ENCODE measurements at regions not wholly inside any gene's neighbourhood (a gene's known extent, or its start where the extent isn't known, plus 50 kb on each side); places are given as distances from the start of the nearest gene placed in this dataset.

GRCh38 chr2:67702937-67703336 lies 305.8 kb downstream of the ETAA1 start:
- Histone ChIP-seq H3K9me3 (ENCODE audit: low read depth, low read length, poor library complexity, severe bottlenecking) (no peaks in the 10 kb centered on the region), H3K36me3 (ENCODE audit: insufficient read depth, low read length, poor library complexity, severe bottlenecking) (no peaks in the 10 kb centered on the region), H3K4me3 (ENCODE audit: low read depth, low read length, poor library complexity, severe bottlenecking) (no peak overlapping the region), H3K27me3 (replicated peaks; ENCODE audit: insufficient read depth, low read depth, low read length, poor library complexity) (no peaks in the 10 kb centered on the region), H3K4me1 (ENCODE audit: insufficient read depth, low read length, poor library complexity, severe bottlenecking) (no peaks in the 10 kb centered on the region), H3K27ac (ENCODE audit: low read depth, low read length, poor library complexity, severe bottlenecking) (no peak overlapping the region)
- no peak for DNase-seq (ENCODE audit: low spot score)
- BruUV-seq (replicated peaks): no TSS peak
- POLR2A ChIA-PET (ENCODE audit: low non-redundant PET): no interaction called here
- intact Hi-C loops (cut with micrococcal nuclease; ENCODE audit: unreplicated experiment): no loop called here
- no peak for TF ChIP-seq CTCF (conservative IDR thresholded peaks at IDR 0.05; ENCODE audit: low read depth, low read length)
- no peak for TF ChIP-seq EZH2 (IDR thresholded peaks at IDR 0.05; ENCODE audit: borderline replicate concordance, low read depth, low read length, poor library complexity, severe bottlenecking)
- CTCF ChIA-PET: no interaction called here

- Histone ChIP-seq H3K36me3 (ENCODE audit: insufficient read depth, low read length, poor library complexity, severe bottlenecking) (no peaks in the 10 kb centered on the region), H3K9me3 (ENCODE audit: low read depth, low read length, poor library complexity, severe bottlenecking) (no peaks in the 10 kb centered on the region), H3K27me3 (replicated peaks; ENCODE audit: insufficient read depth, low read depth, low read length, poor library complexity) (no peaks in the 10 kb centered on the region), H3K4me3 (ENCODE audit: low read depth, low read length, poor library complexity, severe bottlenecking) (no peak overlapping the region), H3K27ac (ENCODE audit: low read depth, low read length, poor library complexity, severe bottlenecking) (no peak overlapping the region), H3K4me1 (ENCODE audit: insufficient read depth, low read length, poor library complexity, severe bottlenecking) (no peaks in the 10 kb centered on the region)
- intact Hi-C loops (cut with micrococcal nuclease; ENCODE audit: unreplicated experiment): no loop called here
- POLR2A ChIA-PET (ENCODE audit: low non-redundant PET): no interaction called here
- CTCF ChIA-PET: no interaction called here
- TF ChIP-seq CTCF (conservative IDR thresholded peaks at IDR 0.05; ENCODE audit: low read depth, low read length) (no peak), EZH2 (IDR thresholded peaks at IDR 0.05; ENCODE audit: borderline replicate concordance, low read depth, low read length, poor library complexity, severe bottlenecking) (no peak)
- BruUV-seq (replicated peaks): no TSS peak
- DNase-seq (ENCODE audit: low spot score): no peak
Observed at GRCh38 chr2:67706082-67706481, 308.9 kb downstream of the ETAA1 start.

GRCh38 chr2:67707896-67708295 lies 310.8 kb downstream of the ETAA1 start:
- no peaks in the 10 kb centered on the region for H3K36me3 ChIP-seq (ENCODE audit: insufficient read depth, low read length, poor library complexity, severe bottlenecking)
- TF ChIP-seq CTCF (conservative IDR thresholded peaks at IDR 0.05; ENCODE audit: low read depth, low read length) (no peak), EZH2 (IDR thresholded peaks at IDR 0.05; ENCODE audit: borderline replicate concordance, low read depth, low read length, poor library complexity, severe bottlenecking) (no peak)
- intact Hi-C loops (cut with micrococcal nuclease; ENCODE audit: unreplicated experiment): no loop called here
- ChIA-PET POLR2A (ENCODE audit: low non-redundant PET) (no interaction called here), CTCF (no interaction called here)
- H3K27me3 ChIP-seq (replicated peaks; ENCODE audit: insufficient read depth, low read depth, low read length, poor library complexity): no peaks in the 10 kb centered on the region
- DNase-seq (ENCODE audit: low spot score): no peak
- H3K4me1 ChIP-seq (ENCODE audit: insufficient read depth, low read length, poor library complexity, severe bottlenecking): no peaks in the 10 kb centered on the region
- H3K9me3 ChIP-seq (ENCODE audit: low read depth, low read length, poor library complexity, severe bottlenecking): no peaks in the 10 kb centered on the region
- no peak overlapping the region for H3K27ac ChIP-seq (ENCODE audit: low read depth, low read length, poor library complexity, severe bottlenecking)
- no TSS peak for BruUV-seq (replicated peaks)
- no peak overlapping the region for H3K4me3 ChIP-seq (ENCODE audit: low read depth, low read length, poor library complexity, severe bottlenecking)
